ENCODE measurements at regions not wholly inside any gene's neighbourhood (a gene's known extent, or its start where the extent isn't known, plus 50 kb on each side); places are given as distances from the start of the nearest gene placed in this dataset.

DNA sequence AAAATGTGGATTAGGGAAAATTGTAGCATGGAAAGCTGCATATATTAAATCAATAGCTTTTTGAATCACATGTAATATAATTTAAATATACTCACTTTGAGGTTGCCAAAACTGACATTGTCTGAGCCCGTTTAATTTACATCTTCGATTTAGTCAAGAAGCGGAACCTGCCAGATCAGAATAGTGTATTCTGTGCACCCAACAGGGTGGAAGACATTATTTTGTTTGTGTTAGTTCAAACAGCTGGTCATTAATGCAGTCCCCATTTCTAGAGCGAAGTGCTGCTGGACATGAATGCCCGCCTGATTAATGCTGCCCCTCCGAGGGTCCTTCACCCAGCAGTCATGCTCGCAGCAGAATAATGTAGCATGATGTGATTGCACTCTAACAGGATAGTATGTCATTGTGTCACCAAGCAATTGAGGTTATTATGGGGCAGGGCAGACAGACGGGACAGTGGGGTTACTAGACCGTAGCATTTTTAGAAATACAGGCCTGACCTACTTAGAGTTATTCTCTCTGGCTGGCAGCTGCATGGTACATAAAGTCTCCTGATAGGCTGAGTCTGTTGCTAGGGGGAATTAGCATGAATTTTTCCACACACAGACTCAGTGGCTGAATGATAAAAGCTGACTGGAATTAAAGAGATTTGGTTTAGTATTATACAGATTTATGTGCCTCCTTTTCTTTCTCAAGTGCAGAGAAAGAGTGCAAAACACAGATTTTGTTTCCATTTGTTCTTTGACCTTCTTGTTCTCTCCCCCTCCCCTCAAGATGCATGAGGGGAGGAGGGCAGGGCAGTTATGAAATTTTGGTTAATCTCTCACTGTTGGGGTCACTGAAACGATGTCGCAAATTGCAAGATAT lies 147.1 kb downstream of the PRL start:
- H3K9me3 ChIP-seq (ENCODE audit: control insufficient read depth, insufficient read depth, low read length): no peaks in the 10 kb centered on the region
- H3K4me1 ChIP-seq (ENCODE audit: control insufficient read depth, low read length): 0 out of 2 replicates have a peak, but pooled peaks cover 7% of the 10 kb centered on the region
- TF ChIP-seq EZH2phosphoT487 (IDR thresholded peaks at IDR 0.05; ENCODE audit: borderline replicate concordance, low read length): no peak
- TF ChIP-seq, protein P1, sequence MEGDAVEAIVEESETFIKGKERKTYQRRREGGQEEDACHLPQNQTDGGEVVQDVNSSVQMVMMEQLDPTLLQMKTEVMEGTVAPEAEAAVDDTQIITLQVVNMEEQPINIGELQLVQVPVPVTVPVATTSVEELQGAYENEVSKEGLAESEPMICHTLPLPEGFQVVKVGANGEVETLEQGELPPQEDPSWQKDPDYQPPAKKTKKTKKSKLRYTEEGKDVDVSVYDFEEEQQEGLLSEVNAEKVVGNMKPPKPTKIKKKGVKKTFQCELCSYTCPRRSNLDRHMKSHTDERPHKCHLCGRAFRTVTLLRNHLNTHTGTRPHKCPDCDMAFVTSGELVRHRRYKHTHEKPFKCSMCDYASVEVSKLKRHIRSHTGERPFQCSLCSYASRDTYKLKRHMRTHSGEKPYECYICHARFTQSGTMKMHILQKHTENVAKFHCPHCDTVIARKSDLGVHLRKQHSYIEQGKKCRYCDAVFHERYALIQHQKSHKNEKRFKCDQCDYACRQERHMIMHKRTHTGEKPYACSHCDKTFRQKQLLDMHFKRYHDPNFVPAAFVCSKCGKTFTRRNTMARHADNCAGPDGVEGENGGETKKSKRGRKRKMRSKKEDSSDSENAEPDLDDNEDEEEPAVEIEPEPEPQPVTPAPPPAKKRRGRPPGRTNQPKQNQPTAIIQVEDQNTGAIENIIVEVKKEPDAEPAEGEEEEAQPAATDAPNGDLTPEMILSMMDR (IDR thresholded peaks at IDR 0.05; ENCODE audit: low read depth, low read length, poor library complexity, severe bottlenecking): no peak
- H4K20me1 ChIP-seq (ENCODE audit: control insufficient read depth, insufficient read depth, low read depth, low read length): no peaks in the 10 kb centered on the region
- H3K79me2 ChIP-seq (ENCODE audit: control insufficient read depth, low read length): no peaks in the 10 kb centered on the region
- no peaks in the 10 kb centered on the region for H3K36me3 ChIP-seq (ENCODE audit: control insufficient read depth, low read length)
- H3K27ac ChIP-seq (ENCODE audit: low read depth, low read length): no peak overlapping the region
- H3F3A ChIP-seq (ENCODE audit: control insufficient read depth, insufficient read depth): no peaks in the 10 kb centered on the region
- H3K4me2 ChIP-seq (ENCODE audit: low read length): no peak overlapping the region
- no peaks in the 10 kb centered on the region for H3K9me2 ChIP-seq (replicated peaks; ENCODE audit: control insufficient read depth, low read length)
- no peak overlapping the region for H3K4me3 ChIP-seq (ENCODE audit: low read length)
- no peaks in the 10 kb centered on the region for H3K27me3 ChIP-seq (ENCODE audit: control insufficient read depth, low read length)

DNA sequence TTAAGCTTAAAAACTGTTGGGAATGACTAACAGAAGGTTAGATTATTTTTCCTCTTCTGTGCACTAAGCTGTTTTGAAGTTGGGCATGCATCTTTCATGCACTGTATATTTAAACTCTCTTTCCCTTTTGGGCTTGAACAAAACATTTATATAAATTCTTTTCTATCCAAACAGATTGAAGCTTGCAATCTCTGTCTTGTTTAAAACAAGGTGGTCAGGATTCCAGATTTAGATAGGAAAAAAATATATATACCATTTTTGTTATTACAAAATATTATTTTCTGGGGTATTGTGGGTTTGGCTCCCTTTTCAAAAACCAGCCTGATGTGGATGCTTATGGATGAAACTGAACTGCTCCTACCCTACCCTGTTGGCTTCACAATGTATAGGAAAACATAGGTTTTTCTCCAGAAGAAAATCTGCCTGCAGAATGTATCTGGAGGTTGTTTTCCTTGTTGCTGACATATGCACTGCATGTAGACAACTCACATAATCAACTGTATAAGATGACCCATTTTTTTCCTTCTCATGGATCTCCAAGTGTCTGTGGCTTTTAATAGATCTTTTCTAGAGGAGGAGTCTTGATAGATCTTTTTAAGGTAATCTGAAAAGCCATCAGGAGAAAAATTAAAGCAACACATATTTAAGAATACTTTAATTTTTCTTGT lies 146.3 kb downstream of the PRL start:
- Histone ChIP-seq H3K9me3 (ENCODE audit: control insufficient read depth, insufficient read depth, low read length) (no peaks in the 10 kb centered on the region), H3K79me2 (ENCODE audit: control insufficient read depth, low read length) (no peaks in the 10 kb centered on the region), H3K4me3 (ENCODE audit: low read length) (no peak overlapping the region), H3K27me3 (ENCODE audit: control insufficient read depth, low read length) (no peaks in the 10 kb centered on the region), H3K4me1 (ENCODE audit: control insufficient read depth, low read length) (0 out of 2 replicates have a peak, but pooled peaks cover 7% of the 10 kb centered on the region), H3K9me2 (replicated peaks; ENCODE audit: control insufficient read depth, low read length) (no peaks in the 10 kb centered on the region), H3K27ac (ENCODE audit: low read depth, low read length) (no peak overlapping the region), H3F3A (ENCODE audit: control insufficient read depth, insufficient read depth) (no peaks in the 10 kb centered on the region), H3K36me3 (ENCODE audit: control insufficient read depth, low read length) (no peaks in the 10 kb centered on the region), H4K20me1 (ENCODE audit: control insufficient read depth, insufficient read depth, low read depth, low read length) (no peaks in the 10 kb centered on the region), H3K4me2 (ENCODE audit: low read length) (no peak overlapping the region)
- no peak for TF ChIP-seq EZH2phosphoT487 (IDR thresholded peaks at IDR 0.05; ENCODE audit: borderline replicate concordance, low read length)
- TF ChIP-seq, protein P1 (IDR thresholded peaks at IDR 0.05; ENCODE audit: low read depth, low read length, poor library complexity, severe bottlenecking): no peak

DNA sequence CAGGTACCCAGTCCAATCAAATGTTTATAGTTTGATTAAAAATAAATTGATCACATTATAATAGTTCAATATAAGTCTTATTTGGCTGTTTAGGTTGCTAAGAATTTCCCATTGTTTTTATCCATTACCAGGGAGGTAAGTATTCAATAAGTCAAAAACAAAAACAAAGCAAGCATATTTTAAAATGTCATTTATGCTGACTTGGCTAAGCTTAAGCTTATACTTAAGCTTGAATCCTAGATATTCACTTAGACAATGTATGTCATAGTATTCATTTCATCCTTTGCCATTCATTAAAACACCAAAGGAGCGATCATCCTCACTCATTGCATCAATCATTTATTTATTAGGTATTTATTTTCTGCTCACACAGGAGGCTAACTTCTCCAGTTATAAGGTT lies 144.9 kb downstream of the PRL start:
- H3K27me3 ChIP-seq (ENCODE audit: control insufficient read depth, low read length): no peaks in the 10 kb centered on the region
- H3F3A ChIP-seq (ENCODE audit: control insufficient read depth, insufficient read depth): no peaks in the 10 kb centered on the region
- H3K4me3 ChIP-seq (ENCODE audit: low read length): no peak overlapping the region
- H3K9me2 ChIP-seq (replicated peaks; ENCODE audit: control insufficient read depth, low read length): no peaks in the 10 kb centered on the region
- H3K4me2 ChIP-seq (ENCODE audit: low read length): no peak overlapping the region
- H3K36me3 ChIP-seq (ENCODE audit: control insufficient read depth, low read length): no peaks in the 10 kb centered on the region
- no peaks in the 10 kb centered on the region for H3K79me2 ChIP-seq (ENCODE audit: control insufficient read depth, low read length)
- H3K4me1 ChIP-seq (ENCODE audit: control insufficient read depth, low read length): 0 out of 2 replicates have a peak, but pooled peaks cover 7% of the 10 kb centered on the region
- no peak overlapping the region for H3K27ac ChIP-seq (ENCODE audit: low read depth, low read length)
- TF ChIP-seq, protein P1 (IDR thresholded peaks at IDR 0.05; ENCODE audit: low read depth, low read length, poor library complexity, severe bottlenecking): no peak
- TF ChIP-seq EZH2phosphoT487 (IDR thresholded peaks at IDR 0.05; ENCODE audit: borderline replicate concordance, low read length): no peak
- no peaks in the 10 kb centered on the region for H3K9me3 ChIP-seq (ENCODE audit: control insufficient read depth, insufficient read depth, low read length)
- no peaks in the 10 kb centered on the region for H4K20me1 ChIP-seq (ENCODE audit: control insufficient read depth, insufficient read depth, low read depth, low read length)

Data from DOHH2 (cell line).